PC-3 (cell line): ENCODE measurements at regions not wholly inside any gene's neighbourhood (a gene's known extent, or its start where the extent isn't known, plus 50 kb on each side); places are given as distances from the start of the nearest gene placed in this dataset.

Source experiments
- EZH2 ChIP-seq: fragments of 300-600 bp; sonication (generic); IDR thresholded peaks from one replicate; pipeline ENCODE4 v1.6.1; 2017; ENCODE audit warnings: antibody characterized with exemption, mild to moderate bottlenecking, low read length; ENCODE audit not compliant: unreplicated experiment
- EZH2phosphoT487 ChIP-seq: fragments of 300-600 bp; sonication (generic); IDR thresholded peaks from 2 replicates; pipeline ENCODE4 v1.6.1; 2018; ENCODE audit warnings: mild to moderate bottlenecking, antibody characterized with exemption, low read length, borderline replicate concordance
- TF ChIP-seq, protein P1 (sequence below): fragments of 300-600 bp; sonication (generic); conservative IDR thresholded peaks from 2 replicates; pipeline ENCODE4 v1.5.1; 2017; ENCODE audit warnings: antibody characterized with exemption, low read depth, mild to moderate bottlenecking, low read length

DNA sequence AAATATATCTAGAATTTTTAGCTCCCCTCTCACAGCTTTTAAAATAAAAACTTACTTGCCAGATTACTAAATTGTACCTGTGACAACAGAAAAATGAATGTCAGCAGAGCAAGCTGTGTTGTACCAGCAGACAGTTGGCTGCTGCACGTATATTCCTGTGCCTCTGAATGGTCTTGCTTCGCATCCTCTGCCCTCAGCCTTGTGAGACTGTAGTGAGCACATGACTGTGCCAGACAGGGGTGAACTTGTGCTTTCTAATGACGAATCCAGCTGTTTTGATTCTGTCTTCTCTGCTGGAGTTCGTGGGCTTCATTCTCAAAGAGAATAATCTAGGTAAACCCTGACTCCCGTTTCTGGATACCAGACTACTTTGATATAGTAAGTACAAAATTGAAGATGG is 58.3 kb upstream of the FRMD6 start:
- TF ChIP-seq, protein P1, sequence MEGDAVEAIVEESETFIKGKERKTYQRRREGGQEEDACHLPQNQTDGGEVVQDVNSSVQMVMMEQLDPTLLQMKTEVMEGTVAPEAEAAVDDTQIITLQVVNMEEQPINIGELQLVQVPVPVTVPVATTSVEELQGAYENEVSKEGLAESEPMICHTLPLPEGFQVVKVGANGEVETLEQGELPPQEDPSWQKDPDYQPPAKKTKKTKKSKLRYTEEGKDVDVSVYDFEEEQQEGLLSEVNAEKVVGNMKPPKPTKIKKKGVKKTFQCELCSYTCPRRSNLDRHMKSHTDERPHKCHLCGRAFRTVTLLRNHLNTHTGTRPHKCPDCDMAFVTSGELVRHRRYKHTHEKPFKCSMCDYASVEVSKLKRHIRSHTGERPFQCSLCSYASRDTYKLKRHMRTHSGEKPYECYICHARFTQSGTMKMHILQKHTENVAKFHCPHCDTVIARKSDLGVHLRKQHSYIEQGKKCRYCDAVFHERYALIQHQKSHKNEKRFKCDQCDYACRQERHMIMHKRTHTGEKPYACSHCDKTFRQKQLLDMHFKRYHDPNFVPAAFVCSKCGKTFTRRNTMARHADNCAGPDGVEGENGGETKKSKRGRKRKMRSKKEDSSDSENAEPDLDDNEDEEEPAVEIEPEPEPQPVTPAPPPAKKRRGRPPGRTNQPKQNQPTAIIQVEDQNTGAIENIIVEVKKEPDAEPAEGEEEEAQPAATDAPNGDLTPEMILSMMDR, result no peak
- TF ChIP-seq EZH2 (no peak), EZH2phosphoT487 (no peak)
